CD4-positive, alpha-beta T cell (primary cell): ENCODE measurements at regions not wholly inside any gene's neighbourhood (a gene's known extent, or its start where the extent isn't known, plus 50 kb on each side); places are given as distances from the start of the nearest gene placed in this dataset.
A peak's percentile ranks its signal among the peaks of the same experiment; 100 is the strongest.

ENCODE experiments used
- ATAC-seq: fragments of 200-7000 bp; cut with Tn5 transposase; one replicate; pipeline ENCODE4 v1.10.0; 2022; ENCODE audit warnings: mild to moderate bottlenecking; ENCODE audit not compliant: poor library complexity
- CTCF ChIA-PET: fragments of 350-600 bp; sonication (Branson Sonifier 250); formaldehyde crosslinking; loops from one replicate; lab custom pipeline; 2021; ENCODE audit warnings: antibody characterized with exemption, inconsistent platforms; lab: Charles Lee
- POLR2A ChIA-PET: fragments of 350-600 bp; sonication (Branson Sonifier 250); formaldehyde crosslinking; loops from one replicate; lab custom pipeline; 2021; ENCODE audit warnings: antibody characterized with exemption, inconsistent platforms; lab: Charles Lee
- DNase-seq, 14 experiments: peaks; one replicate each; pipeline ENCODE4 v3.0.0-alpha.2; 2013 to 2020; ENCODE audit warnings: mixed read lengths in 2 of 14
- H3K27ac ChIP-seq, 2 donors: one replicate each; pipeline versions ENCODE4 v1.5.1 to v1.7.0; 2013; ENCODE audit warnings: low read length in 2 of 2, low read depth in 1 of 2, mild to moderate bottlenecking in 1 of 2
- H3K27me3 ChIP-seq, 2 experiments: 1 replicate in 1 of 2; 2 replicates in 1 of 2; pipeline versions ENCODE4 v1.6.1 to v1.7.0; 2013; ENCODE audit warnings: low read length in 2 of 2, control low read depth in 1 of 2, mild to moderate bottlenecking in 1 of 2, moderate library complexity in 1 of 2; ENCODE audit not compliant: insufficient read depth in 2 of 2, control insufficient read depth in 1 of 2
- H3K36me3 ChIP-seq: one replicate; pipeline ENCODE4 v1.6.1; 2013; ENCODE audit warnings: low read length, control low read depth; ENCODE audit not compliant: insufficient read depth
- H3K4me1 ChIP-seq: one replicate; pipeline ENCODE4 v1.6.1; 2013; ENCODE audit warnings: low read length, control low read depth; ENCODE audit not compliant: insufficient read depth
- H3K4me3 ChIP-seq: one replicate; pipeline ENCODE4 v1.5.1; 2013; ENCODE audit warnings: mild to moderate bottlenecking, low read length, moderate library complexity
- H3K9me3 ChIP-seq, 2 experiments: 1 replicate in 1 of 2; 2 replicates in 1 of 2; pipeline versions ENCODE4 v1.6.1 to v1.7.0; 2013; ENCODE audit warnings: low read length in 2 of 2, mild to moderate bottlenecking in 2 of 2, control low read depth in 1 of 2, moderate library complexity in 1 of 2; ENCODE audit not compliant: control insufficient read depth in 1 of 2, insufficient read depth in 1 of 2
- H3K27ac Mint-ChIP-seq: one replicate; pipeline ENCODE4 v1.8.0; 2020; ENCODE audit warnings: mixed read lengths
- H3K27me3 Mint-ChIP-seq: one replicate; pipeline ENCODE4 v1.8.0; 2021; ENCODE audit warnings: mixed read lengths
- H3K36me3 Mint-ChIP-seq: one replicate; pipeline ENCODE4 v1.8.0; 2021; ENCODE audit warnings: low read depth, mixed read lengths
- H3K4me1 Mint-ChIP-seq: one replicate; pipeline ENCODE4 v1.8.0; 2021; ENCODE audit warnings: low read depth, mixed read lengths
- H3K4me3 Mint-ChIP-seq: one replicate; pipeline ENCODE4 v1.8.0; 2020; ENCODE audit warnings: mild to moderate bottlenecking, mixed read lengths
- H3K9me3 Mint-ChIP-seq: one replicate; pipeline ENCODE4 v1.8.0; 2020; ENCODE audit warnings: mixed read lengths
- CTCF ChIP-seq: fragments of 200-600 bp; IDR thresholded peaks from one replicate; pipeline ENCODE4 v1.8.0; 2022; ENCODE audit warnings: antibody characterized with exemption, mild to moderate bottlenecking
- intact Hi-C, 2 experiments: fragments of 100-400 bp; cut with DNase I in 1 of 2; cut with micrococcal nuclease in 1 of 2; formaldehyde crosslinking; loops; one replicate each; pipeline versions ENCODE4 v1.15.1 to v1.9.0; 2023 to 2025; cut with DNase I, micrococcal nuclease

- ChIA-PET CTCF (no interaction called here), POLR2A (no interaction called here)
- Histone ChIP-seq H3K4me3 (no peak overlapping the region), H3K27me3 (peaks cover 9 to 10% of the 10 kb centered on the region in 2 experiments), H3K36me3 (no peaks in the 10 kb centered on the region), H3K4me1 (no peaks in the 10 kb centered on the region), H3K9me3 (peaks cover under 1 to 9% of the 10 kb centered on the region in 2 experiments), H3K27ac (no peak overlapping the region)
- H3K27ac Mint-ChIP-seq: no peak overlapping the region
- H3K27me3 Mint-ChIP-seq: peaks cover 33% of the 10 kb centered on the region
- H3K36me3 Mint-ChIP-seq: no peaks in the 10 kb centered on the region
- DNase-seq (no peak), ATAC-seq (no peak)
- intact Hi-C loops: no loop called here
- peaks cover 23% of the 10 kb centered on the region for H3K9me3 Mint-ChIP-seq
- no peaks in the 10 kb centered on the region for H3K4me1 Mint-ChIP-seq
- no peak for TF ChIP-seq CTCF
- H3K4me3 Mint-ChIP-seq: no peak overlapping the region
Observed at GRCh38 chr1:90591355-90591969, 125.6 kb downstream of the BARHL2 start.

GRCh38 chr1:90580176-90580575 lies 136.9 kb downstream of the BARHL2 start:
- Mint-ChIP-seq H3K9me3 (no peaks in the 10 kb centered on the region), H3K27ac (no peak overlapping the region), H3K27me3 (peaks cover 7% of the 10 kb centered on the region), H3K4me3 (no peak overlapping the region), H3K4me1 (no peaks in the 10 kb centered on the region), H3K36me3 (no peaks in the 10 kb centered on the region)
- H3K4me3 ChIP-seq: no peak overlapping the region
- ATAC-seq: no peak
- peaks cover 0 to 4% of the 10 kb centered on the region in 2 experiments for H3K27me3 ChIP-seq
- DNase-seq: no peak
- intact Hi-C loops: no loop called here
- H3K9me3 ChIP-seq: no peaks in the 10 kb centered on the region
- no peak overlapping the region for H3K27ac ChIP-seq
- H3K36me3 ChIP-seq: no peaks in the 10 kb centered on the region
- POLR2A ChIA-PET: no interaction called here
- no peak for TF ChIP-seq CTCF
- CTCF ChIA-PET: no interaction called here
- H3K4me1 ChIP-seq: no peaks in the 10 kb centered on the region

GRCh38 chr1:90579212-90579802 lies 137.8 kb downstream of the BARHL2 start:
- CTCF ChIA-PET: interaction anchor here (0.9 to 1.9 kb wide), 4 partner anchors 9 to 699 kb away, joined by 3 to 5 read pairs (median 4); no protein-coding TSS in a partner anchor
- POLR2A ChIA-PET: no interaction called here
- DNase-seq (peak in 3 of 14 experiments; percentile 43 to 49 (median 49)), ATAC-seq (no peak)
- Mint-ChIP-seq H3K4me1 (no peaks in the 10 kb centered on the region), H3K27me3 (peaks cover 8% of the 10 kb centered on the region), H3K27ac (no peak overlapping the region), H3K9me3 (no peaks in the 10 kb centered on the region), H3K4me3 (no peak overlapping the region), H3K36me3 (no peaks in the 10 kb centered on the region)
- H3K4me3 ChIP-seq: no peak overlapping the region
- H3K36me3 ChIP-seq: no peaks in the 10 kb centered on the region
- intact Hi-C loops: loop anchor here (1.0 to 10.0 kb wide), 5 partner anchors 385 to 695 kb away; no protein-coding TSS in a partner anchor
- TF ChIP-seq CTCF: peak; percentile 71
- H3K9me3 ChIP-seq: no peaks in the 10 kb centered on the region
- H3K27me3 ChIP-seq: peaks cover 0 to 4% of the 10 kb centered on the region in 2 experiments
- H3K27ac ChIP-seq: no peak overlapping the region
- H3K4me1 ChIP-seq: no peaks in the 10 kb centered on the region
